ENCODE measurements at regions not wholly inside any gene's neighbourhood (a gene's known extent, or its start where the extent isn't known, plus 50 kb on each side); places are given as distances from the start of the nearest gene placed in this dataset.

GRCh38 chr12:130007771-130008170 is 103.9 kb upstream of the TMEM132D start:
- no peaks in the 10 kb centered on the region for H3K4me1 Mint-ChIP-seq (ENCODE audit: low read depth, unreplicated experiment)
- Histone ChIP-seq H3K4me1 (ENCODE audit: insufficient read depth, low read length) (no peaks in the 10 kb centered on the region), H3K79me2 (ENCODE audit: insufficient read depth, low read length) (no peaks in the 10 kb centered on the region), H3K27ac (ENCODE audit: low read depth, low read length) (no peak overlapping the region), H3K4me3 (ENCODE audit: insufficient read depth, low read depth, low read length) (no peak overlapping the region), H2AFZ (ENCODE audit: low read depth, low read length) (no peak overlapping the region), H3K36me3 (ENCODE audit: insufficient read depth, low read length) (no peaks in the 10 kb centered on the region), H3K9me3 (ENCODE audit: insufficient read depth, low read depth, low read length) (no peaks in the 10 kb centered on the region), H3K27me3 (ENCODE audit: insufficient read depth, low read length) (no peaks in the 10 kb centered on the region), H3K9ac (ENCODE audit: low read length) (no peak overlapping the region), H3K4me2 (ENCODE audit: low read length) (no peak overlapping the region), H4K20me1 (ENCODE audit: insufficient read depth, low read length) (no peaks in the 10 kb centered on the region)
- H3K27ac Mint-ChIP-seq (ENCODE audit: unreplicated experiment), result no peak overlapping the region
- FAIRE-seq (no peak), DNase-seq (ENCODE audit: low read depth) (no peak)
- no peaks in the 10 kb centered on the region for H3K36me3 Mint-ChIP-seq (ENCODE audit: low read depth, unreplicated experiment)
- TF ChIP-seq EZH2 (IDR thresholded peaks at IDR 0.05; ENCODE audit: insufficient read depth, low read length) (no peak), CTCF (IDR thresholded peaks at IDR 0.05; ENCODE audit: insufficient read depth, low read depth, low read length) (no peak)
- no peaks in the 10 kb centered on the region for H3K27me3 Mint-ChIP-seq (ENCODE audit: low read depth, unreplicated experiment)
- H3K9me3 Mint-ChIP-seq (ENCODE audit: unreplicated experiment), result peaks cover 12% of the 10 kb centered on the region
- no peak overlapping the region for H3K4me3 Mint-ChIP-seq (ENCODE audit: unreplicated experiment)

GRCh38 chr12:130008241-130008640 is 104.4 kb upstream of the TMEM132D start:
- Mint-ChIP-seq H3K4me1 (ENCODE audit: low read depth, unreplicated experiment) (no peaks in the 10 kb centered on the region), H3K27ac (ENCODE audit: unreplicated experiment) (no peak overlapping the region), H3K9me3 (ENCODE audit: unreplicated experiment) (peaks cover 8% of the 10 kb centered on the region), H3K27me3 (ENCODE audit: low read depth, unreplicated experiment) (no peaks in the 10 kb centered on the region), H3K36me3 (ENCODE audit: low read depth, unreplicated experiment) (no peaks in the 10 kb centered on the region), H3K4me3 (ENCODE audit: unreplicated experiment) (no peak overlapping the region)
- Histone ChIP-seq H4K20me1 (ENCODE audit: insufficient read depth, low read length) (no peaks in the 10 kb centered on the region), H3K4me3 (ENCODE audit: insufficient read depth, low read depth, low read length) (no peak overlapping the region), H3K9me3 (ENCODE audit: insufficient read depth, low read depth, low read length) (no peaks in the 10 kb centered on the region), H3K27me3 (ENCODE audit: insufficient read depth, low read length) (no peaks in the 10 kb centered on the region), H3K27ac (ENCODE audit: low read depth, low read length) (no peak overlapping the region), H3K79me2 (ENCODE audit: insufficient read depth, low read length) (no peaks in the 10 kb centered on the region), H3K36me3 (ENCODE audit: insufficient read depth, low read length) (no peaks in the 10 kb centered on the region), H3K4me1 (ENCODE audit: insufficient read depth, low read length) (no peaks in the 10 kb centered on the region), H2AFZ (ENCODE audit: low read depth, low read length) (no peak overlapping the region), H3K4me2 (ENCODE audit: low read length) (no peak overlapping the region), H3K9ac (ENCODE audit: low read length) (no peak overlapping the region)
- no peak for DNase-seq (ENCODE audit: low read depth)
- TF ChIP-seq EZH2 (IDR thresholded peaks at IDR 0.05; ENCODE audit: insufficient read depth, low read length) (no peak), CTCF (IDR thresholded peaks at IDR 0.05; ENCODE audit: insufficient read depth, low read depth, low read length) (no peak)
- no peak for FAIRE-seq

GRCh38 chr12:130009961-130010360 is 106.1 kb upstream of the TMEM132D start:
- Histone ChIP-seq H3K4me2 (ENCODE audit: low read length) (no peak overlapping the region), H3K36me3 (ENCODE audit: insufficient read depth, low read length) (no peaks in the 10 kb centered on the region), H2AFZ (ENCODE audit: low read depth, low read length) (no peak overlapping the region), H3K4me3 (ENCODE audit: insufficient read depth, low read depth, low read length) (no peak overlapping the region), H3K79me2 (ENCODE audit: insufficient read depth, low read length) (no peaks in the 10 kb centered on the region), H3K4me1 (ENCODE audit: insufficient read depth, low read length) (no peaks in the 10 kb centered on the region), H3K9ac (ENCODE audit: low read length) (no peak overlapping the region), H3K27me3 (ENCODE audit: insufficient read depth, low read length) (peaks cover 4% of the 10 kb centered on the region), H3K9me3 (ENCODE audit: insufficient read depth, low read depth, low read length) (no peaks in the 10 kb centered on the region), H3K27ac (ENCODE audit: low read depth, low read length) (no peak overlapping the region), H4K20me1 (ENCODE audit: insufficient read depth, low read length) (no peaks in the 10 kb centered on the region)
- no peak for FAIRE-seq
- Mint-ChIP-seq H3K27ac (ENCODE audit: unreplicated experiment) (no peak overlapping the region), H3K36me3 (ENCODE audit: low read depth, unreplicated experiment) (no peaks in the 10 kb centered on the region), H3K27me3 (ENCODE audit: low read depth, unreplicated experiment) (no peaks in the 10 kb centered on the region), H3K9me3 (ENCODE audit: unreplicated experiment) (peaks cover 11% of the 10 kb centered on the region), H3K4me3 (ENCODE audit: unreplicated experiment) (no peak overlapping the region), H3K4me1 (ENCODE audit: low read depth, unreplicated experiment) (no peaks in the 10 kb centered on the region)
- no peak for DNase-seq (ENCODE audit: low read depth)
- TF ChIP-seq EZH2 (IDR thresholded peaks at IDR 0.05; ENCODE audit: insufficient read depth, low read length), result no peak
- no peak for TF ChIP-seq CTCF (IDR thresholded peaks at IDR 0.05; ENCODE audit: insufficient read depth, low read depth, low read length)
